Daoy (cell line): ENCODE measurements at regions not wholly inside any gene's neighbourhood (a gene's known extent, or its start where the extent isn't known, plus 50 kb on each side); places are given as distances from the start of the nearest gene placed in this dataset.

Experiments used
- DNase-seq: peaks from one replicate; pipeline ENCODE4 v3.0.0-alpha.2; 2015; ENCODE audit warnings: low read depth

GRCh38 chr14:86521843-86522242 is 991.9 kb downstream of the FLRT2 start:
- no peak for DNase-seq

- no peak for DNase-seq
Observed at GRCh38 chr14:86521031-86521730, 991.2 kb downstream of the FLRT2 start.

GRCh38 chr14:86518298-86518697 is 988.4 kb downstream of the FLRT2 start:
- DNase-seq: no peak

GRCh38 chr14:86515195-86515594 is 985.3 kb downstream of the FLRT2 start:
- DNase-seq: no peak

GRCh38 chr14:86513564-86513963 is 983.6 kb downstream of the FLRT2 start:
- DNase-seq: no peak

GRCh38 chr14:86513056-86513455 is 983.1 kb downstream of the FLRT2 start:
- DNase-seq: no peak

GRCh38 chr14:86510491-86510890 is 980.5 kb downstream of the FLRT2 start:
- peak; percentile 27 for DNase-seq

- peak; percentile 6 for DNase-seq
Observed at GRCh38 chr14:86505808-86506207, 975.9 kb downstream of the FLRT2 start.

GRCh38 chr14:86501611-86502010 is 971.7 kb downstream of the FLRT2 start:
- peak; percentile 2 for DNase-seq

- DNase-seq: no peak
Observed at GRCh38 chr14:86491743-86492142, 961.8 kb downstream of the FLRT2 start.

GRCh38 chr14:86481104-86481503 is 951.2 kb downstream of the FLRT2 start:
- DNase-seq: peak; percentile 48

GRCh38 chr14:86464341-86464740 is 934.4 kb downstream of the FLRT2 start:
- DNase-seq: no peak

GRCh38 chr14:86462193-86462753 is 932.3 kb downstream of the FLRT2 start:
- peak; percentile 9 for DNase-seq

- no peak for DNase-seq
Observed at GRCh38 chr14:86457481-86458135, 927.7 kb downstream of the FLRT2 start.

- no peak for DNase-seq
Observed at GRCh38 chr14:86450085-86450484, 920.1 kb downstream of the FLRT2 start.

- DNase-seq: no peak
Observed at GRCh38 chr14:86442135-86442534, 912.2 kb downstream of the FLRT2 start.

GRCh38 chr14:86430853-86431252 is 900.9 kb downstream of the FLRT2 start:
- no peak for DNase-seq

- no peak for DNase-seq
Observed at GRCh38 chr14:86423214-86423613, 893.3 kb downstream of the FLRT2 start.

- no peak for DNase-seq
Observed at GRCh38 chr14:86420131-86420530, 890.2 kb downstream of the FLRT2 start.

GRCh38 chr14:86414146-86414545 is 884.2 kb downstream of the FLRT2 start:
- no peak for DNase-seq

GRCh38 chr14:86404989-86405649 is 875.2 kb downstream of the FLRT2 start:
- no peak for DNase-seq

GRCh38 chr14:86404425-86404824 is 874.5 kb downstream of the FLRT2 start:
- DNase-seq: no peak

- DNase-seq: no peak
Observed at GRCh38 chr14:86402545-86402944, 872.6 kb downstream of the FLRT2 start.
